ENCODE measurements at regions not wholly inside any gene's neighbourhood (a gene's known extent, or its start where the extent isn't known, plus 50 kb on each side); places are given as distances from the start of the nearest gene placed in this dataset.

GRCh38 chr3:156035158-156035557 lies 85.2 kb upstream of the KCNAB1 start:
- no peak for TF ChIP-seq CTCF (IDR thresholded peaks at IDR 0.05)
- TF ChIP-seq POLR2A (IDR thresholded peaks at IDR 0.05), result no peak

All from esophagus squamous epithelium (tissue), 4 donors.